CD4-positive, alpha-beta T cell (primary cell): ENCODE measurements at regions not wholly inside any gene's neighbourhood (a gene's known extent, or its start where the extent isn't known, plus 50 kb on each side); places are given as distances from the start of the nearest gene placed in this dataset.

Experiments
- ATAC-seq: fragments of 200-7000 bp; cut with Tn5 transposase; one replicate; pipeline ENCODE4 v1.10.0; 2022; ENCODE audit warnings: mild to moderate bottlenecking; ENCODE audit not compliant: poor library complexity
- CTCF ChIA-PET: fragments of 350-600 bp; sonication (Branson Sonifier 250); formaldehyde crosslinking; loops from one replicate; lab custom pipeline; 2021; ENCODE audit warnings: antibody characterized with exemption, inconsistent platforms; lab: Charles Lee
- POLR2A ChIA-PET: fragments of 350-600 bp; sonication (Branson Sonifier 250); formaldehyde crosslinking; loops from one replicate; lab custom pipeline; 2021; ENCODE audit warnings: antibody characterized with exemption, inconsistent platforms; lab: Charles Lee
- DNase-seq, 14 experiments: peaks; one replicate each; pipeline ENCODE4 v3.0.0-alpha.2; 2013 to 2020; ENCODE audit warnings: mixed read lengths in 2 of 14
- H3K27ac ChIP-seq, 2 donors: one replicate each; pipeline versions ENCODE4 v1.5.1 to v1.7.0; 2013; ENCODE audit warnings: low read length in 2 of 2, low read depth in 1 of 2, mild to moderate bottlenecking in 1 of 2
- H3K27me3 ChIP-seq, 2 experiments: 1 replicate in 1 of 2; 2 replicates in 1 of 2; pipeline versions ENCODE4 v1.6.1 to v1.7.0; 2013; ENCODE audit warnings: low read length in 2 of 2, control low read depth in 1 of 2, mild to moderate bottlenecking in 1 of 2, moderate library complexity in 1 of 2; ENCODE audit not compliant: insufficient read depth in 2 of 2, control insufficient read depth in 1 of 2
- H3K36me3 ChIP-seq: one replicate; pipeline ENCODE4 v1.6.1; 2013; ENCODE audit warnings: low read length, control low read depth; ENCODE audit not compliant: insufficient read depth
- H3K4me1 ChIP-seq: one replicate; pipeline ENCODE4 v1.6.1; 2013; ENCODE audit warnings: low read length, control low read depth; ENCODE audit not compliant: insufficient read depth
- H3K4me3 ChIP-seq: one replicate; pipeline ENCODE4 v1.5.1; 2013; ENCODE audit warnings: mild to moderate bottlenecking, low read length, moderate library complexity
- H3K9me3 ChIP-seq, 2 experiments: 1 replicate in 1 of 2; 2 replicates in 1 of 2; pipeline versions ENCODE4 v1.6.1 to v1.7.0; 2013; ENCODE audit warnings: low read length in 2 of 2, mild to moderate bottlenecking in 2 of 2, control low read depth in 1 of 2, moderate library complexity in 1 of 2; ENCODE audit not compliant: control insufficient read depth in 1 of 2, insufficient read depth in 1 of 2
- H3K27ac Mint-ChIP-seq: one replicate; pipeline ENCODE4 v1.8.0; 2020; ENCODE audit warnings: mixed read lengths
- H3K27me3 Mint-ChIP-seq: one replicate; pipeline ENCODE4 v1.8.0; 2021; ENCODE audit warnings: mixed read lengths
- H3K36me3 Mint-ChIP-seq: one replicate; pipeline ENCODE4 v1.8.0; 2021; ENCODE audit warnings: low read depth, mixed read lengths
- H3K4me1 Mint-ChIP-seq: one replicate; pipeline ENCODE4 v1.8.0; 2021; ENCODE audit warnings: low read depth, mixed read lengths
- H3K4me3 Mint-ChIP-seq: one replicate; pipeline ENCODE4 v1.8.0; 2020; ENCODE audit warnings: mild to moderate bottlenecking, mixed read lengths
- H3K9me3 Mint-ChIP-seq: one replicate; pipeline ENCODE4 v1.8.0; 2020; ENCODE audit warnings: mixed read lengths
- CTCF ChIP-seq: fragments of 200-600 bp; IDR thresholded peaks from one replicate; pipeline ENCODE4 v1.8.0; 2022; ENCODE audit warnings: antibody characterized with exemption, mild to moderate bottlenecking
- intact Hi-C, 2 experiments: fragments of 100-400 bp; cut with DNase I in 1 of 2; cut with micrococcal nuclease in 1 of 2; formaldehyde crosslinking; loops; one replicate each; pipeline versions ENCODE4 v1.15.1 to v1.9.0; 2023 to 2025; cut with DNase I, micrococcal nuclease

- ATAC-seq: no peak
- POLR2A ChIA-PET: interaction anchor here (0.6 kb wide), 1 partner anchor 65 kb away, joined by 6 read pairs; no protein-coding TSS in a partner anchor
Measured at GRCh38 chr13:87942205-87942604, 271.0 kb downstream of the SLITRK5 start.

GRCh38 chr13:87944038-87944437 lies 272.9 kb downstream of the SLITRK5 start:
- no peak for TF ChIP-seq CTCF
- Histone ChIP-seq H3K27me3 (no peaks in the 10 kb centered on the region), H3K27ac (no peak overlapping the region), H3K4me1 (no peaks in the 10 kb centered on the region), H3K4me3 (no peak overlapping the region), H3K36me3 (no peaks in the 10 kb centered on the region), H3K9me3 (no peaks in the 10 kb centered on the region)
- Mint-ChIP-seq H3K27me3 (no peaks in the 10 kb centered on the region), H3K36me3 (no peaks in the 10 kb centered on the region), H3K27ac (no peak overlapping the region), H3K4me3 (no peak overlapping the region), H3K9me3 (no peaks in the 10 kb centered on the region), H3K4me1 (no peaks in the 10 kb centered on the region)
- DNase-seq: no peak
- POLR2A ChIA-PET: no interaction called here
- intact Hi-C loops: no loop called here
- ATAC-seq: no peak
- CTCF ChIA-PET: no interaction called here

More at GRCh38 chr13:87942205-87942604, 271.0 kb downstream of the SLITRK5 start:
- H3K4me3 Mint-ChIP-seq: no peak overlapping the region
- Histone ChIP-seq H3K36me3 (no peaks in the 10 kb centered on the region), H3K9me3 (no peaks in the 10 kb centered on the region), H3K27me3 (no peaks in the 10 kb centered on the region), H3K4me1 (no peaks in the 10 kb centered on the region), H3K27ac (no peak overlapping the region), H3K4me3 (no peak overlapping the region)
- H3K27ac Mint-ChIP-seq: no peak overlapping the region
- no peak for DNase-seq
- H3K36me3 Mint-ChIP-seq: no peaks in the 10 kb centered on the region
- intact Hi-C loops: no loop called here
- H3K9me3 Mint-ChIP-seq: no peaks in the 10 kb centered on the region
- no peak for TF ChIP-seq CTCF
- H3K4me1 Mint-ChIP-seq: no peaks in the 10 kb centered on the region
- no peaks in the 10 kb centered on the region for H3K27me3 Mint-ChIP-seq
- CTCF ChIA-PET: no interaction called here

DNA sequence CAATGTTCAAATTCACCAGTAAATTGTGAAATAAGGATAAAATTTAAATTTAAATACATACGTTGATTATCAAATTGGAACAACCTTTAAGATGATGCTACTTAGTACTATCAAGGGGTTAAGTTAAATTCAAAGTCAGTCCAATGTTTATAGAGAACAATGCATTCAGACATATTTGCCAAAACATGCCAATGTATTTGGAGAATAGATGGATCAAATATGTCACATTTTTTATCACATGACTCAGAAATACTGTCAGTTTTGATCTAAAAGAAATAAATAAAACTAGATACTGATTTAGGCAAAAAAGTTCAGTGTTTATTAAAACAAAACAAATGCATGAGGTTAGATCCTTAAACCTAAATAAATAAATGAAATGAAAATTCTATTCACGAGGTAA lies 281.2 kb downstream of the SLITRK5 start:
- Mint-ChIP-seq H3K36me3 (no peaks in the 10 kb centered on the region), H3K4me1 (no peaks in the 10 kb centered on the region), H3K9me3 (no peaks in the 10 kb centered on the region), H3K4me3 (no peak overlapping the region), H3K27me3 (no peaks in the 10 kb centered on the region), H3K27ac (no peak overlapping the region)
- ChIA-PET CTCF (no interaction called here), POLR2A (no interaction called here)
- Histone ChIP-seq H3K27ac (no peak overlapping the region), H3K4me3 (no peak overlapping the region), H3K9me3 (no peaks in the 10 kb centered on the region), H3K36me3 (no peaks in the 10 kb centered on the region), H3K27me3 (no peaks in the 10 kb centered on the region), H3K4me1 (no peaks in the 10 kb centered on the region)
- no peak for TF ChIP-seq CTCF
- no peak for ATAC-seq
- DNase-seq: no peak
- intact Hi-C loops: no loop called here
